ENCODE measurements at regions not wholly inside any gene's neighbourhood (a gene's known extent, or its start where the extent isn't known, plus 50 kb on each side); places are given as distances from the start of the nearest gene placed in this dataset.
"Not testable (repeated sequence)": the region's sequence is repeated elsewhere in the genome, so short reads cannot be mapped to it uniquely, and the experiment has no call there.

- Histone ChIP-seq H3K9me3 (no peaks in the 10 kb centered on the region), H3K36me3 (no peaks in the 10 kb centered on the region), H3K27ac (no peak overlapping the region), H3K27me3 (replicated peaks; ENCODE audit: insufficient read depth) (no peaks in the 10 kb centered on the region), H3K4me1 (replicated peaks) (no peaks in the 10 kb centered on the region), H3K4me3 (no peak overlapping the region)
- no peak for TF ChIP-seq POLR2AphosphoS5 (IDR thresholded peaks at IDR 0.05)
- TF ChIP-seq CTCF (IDR thresholded peaks at IDR 0.05), result no peak
- no peak for TF ChIP-seq POLR2A (IDR thresholded peaks at IDR 0.05)
- WGBS, result 5% methylated on average over 2 of the region's 2 CpGs
- DNase-seq (ENCODE audit: low spot score), result no peak
- intact Hi-C loops (cut with DNase I), result no loop called here
Observed at GRCh38 chr10:23540401-23541030, 101.6 kb downstream of the OTUD1 start.

DNA sequence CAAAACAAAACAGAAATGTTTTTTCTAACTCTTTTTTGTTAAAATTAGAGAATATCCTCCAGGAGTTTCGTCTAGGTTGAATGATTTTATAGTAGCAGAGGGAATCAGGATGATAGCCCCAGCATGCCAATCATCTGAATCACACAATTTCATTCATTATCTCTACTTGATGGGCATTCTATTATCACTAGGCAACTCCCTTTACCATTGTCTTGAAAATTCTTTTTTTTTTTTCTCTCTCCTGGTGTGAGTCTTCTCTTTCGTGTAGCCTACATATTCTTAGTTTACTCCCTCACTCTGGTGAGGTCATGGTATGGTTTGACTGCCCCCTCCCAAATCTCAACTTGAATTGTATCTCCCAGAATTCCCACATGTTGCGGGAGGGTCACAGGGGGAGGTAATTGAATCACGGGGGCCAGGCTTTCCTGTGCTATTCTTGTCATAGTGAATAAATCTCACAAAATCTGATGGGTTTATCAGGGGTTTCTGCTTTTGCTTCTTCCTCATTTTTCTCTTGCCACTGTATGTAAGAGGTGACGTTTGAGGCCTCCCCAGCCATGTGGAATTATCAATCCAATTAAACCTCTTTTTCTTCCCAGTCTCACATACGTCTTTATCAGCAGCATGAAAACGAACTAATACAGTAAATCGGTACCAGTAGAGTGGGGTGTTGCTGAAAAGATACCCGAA is 105.0 kb downstream of the OTUD1 start:
- H3K27me3 ChIP-seq (replicated peaks; ENCODE audit: insufficient read depth), result no peaks in the 10 kb centered on the region
- no peaks in the 10 kb centered on the region for H3K36me3 ChIP-seq
- intact Hi-C loops (cut with DNase I), result no loop called here
- H3K9me3 ChIP-seq, result no peaks in the 10 kb centered on the region
- no peak overlapping the region for H3K27ac ChIP-seq
- WGBS, result 84% methylated on average over 9 of the region's 9 CpGs
- TF ChIP-seq POLR2A (IDR thresholded peaks at IDR 0.05) (no peak), CTCF (IDR thresholded peaks at IDR 0.05) (no peak), POLR2AphosphoS5 (IDR thresholded peaks at IDR 0.05) (no peak)
- H3K4me1 ChIP-seq (replicated peaks), result no peaks in the 10 kb centered on the region
- H3K4me3 ChIP-seq, result no peak overlapping the region
- DNase-seq (ENCODE audit: low spot score), result no peak

DNA sequence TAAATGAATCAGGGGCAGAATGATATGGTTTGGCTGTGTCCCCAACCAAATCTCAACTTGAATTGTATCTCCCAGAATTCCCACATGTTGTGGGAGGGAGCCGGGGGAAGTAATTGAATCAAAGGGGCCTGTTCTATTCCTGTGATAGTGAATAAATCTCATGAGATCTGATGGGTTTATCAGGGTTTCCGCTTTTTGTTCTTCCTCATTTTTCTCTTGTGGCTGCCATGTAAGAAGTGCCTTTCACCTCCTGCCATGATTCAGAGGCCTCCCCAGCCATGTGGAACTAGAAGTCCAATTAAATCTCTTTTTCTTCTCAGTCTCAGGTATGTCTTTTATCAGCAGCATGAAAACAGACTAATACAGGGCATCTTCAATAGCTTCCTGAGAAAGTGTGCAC is 107.0 kb downstream of the OTUD1 start:
- H3K4me1 ChIP-seq (replicated peaks); H3K4me3 ChIP-seq; DNase-seq (ENCODE audit: low spot score); H3K27ac ChIP-seq; H3K36me3 ChIP-seq; intact Hi-C loops (cut with DNase I); H3K27me3 ChIP-seq (replicated peaks; ENCODE audit: insufficient read depth); H3K9me3 ChIP-seq: not testable (repeated sequence)
- WGBS, result 98% methylated on average over 2 of the region's 2 CpGs

- intact Hi-C loops (cut with DNase I), result no loop called here
- H3K4me1 ChIP-seq (replicated peaks), result no peaks in the 10 kb centered on the region
- no peaks in the 10 kb centered on the region for H3K27me3 ChIP-seq (replicated peaks; ENCODE audit: insufficient read depth)
- H3K4me3 ChIP-seq, result no peak overlapping the region
- TF ChIP-seq CTCF (IDR thresholded peaks at IDR 0.05) (no peak), POLR2A (IDR thresholded peaks at IDR 0.05) (no peak), POLR2AphosphoS5 (IDR thresholded peaks at IDR 0.05) (no peak)
- no peaks in the 10 kb centered on the region for H3K9me3 ChIP-seq
- DNase-seq (ENCODE audit: low spot score), result no peak
- WGBS, result 90% methylated on average over 5 of the region's 5 CpGs
- H3K36me3 ChIP-seq, result no peaks in the 10 kb centered on the region
- H3K27ac ChIP-seq, result no peak overlapping the region
Observed at GRCh38 chr10:23556727-23557440, 118.0 kb downstream of the OTUD1 start.

- no peak overlapping the region for H3K4me3 ChIP-seq
- no peaks in the 10 kb centered on the region for H3K9me3 ChIP-seq
- H3K36me3 ChIP-seq, result no peaks in the 10 kb centered on the region
- H3K27ac ChIP-seq, result no peak overlapping the region
- no peaks in the 10 kb centered on the region for H3K4me1 ChIP-seq (replicated peaks)
- H3K27me3 ChIP-seq (replicated peaks; ENCODE audit: insufficient read depth), result no peaks in the 10 kb centered on the region
- TF ChIP-seq POLR2A (IDR thresholded peaks at IDR 0.05) (no peak), POLR2AphosphoS5 (IDR thresholded peaks at IDR 0.05) (no peak), CTCF (IDR thresholded peaks at IDR 0.05) (no peak)
- intact Hi-C loops (cut with DNase I), result no loop called here
- 84% methylated on average over 4 of the region's 4 CpGs for WGBS
- DNase-seq (ENCODE audit: low spot score), result no peak
Observed at GRCh38 chr10:23557777-23558176, 118.9 kb downstream of the OTUD1 start.

All from prostate gland (tissue), 2 donors.